HG03558 (cell line): ENCODE measurements at regions not wholly inside any gene's neighbourhood (a gene's known extent, or its start where the extent isn't known, plus 50 kb on each side); places are given as distances from the start of the nearest gene placed in this dataset.

Experiments
- ATAC-seq: cut with Tn5 transposase; IDR thresholded peaks from one replicate; pipeline ENCODE4 v1.9.1; 2021; ENCODE audit warnings: moderate number of reproducible peaks; ENCODE audit not compliant: unreplicated experiment; ENCODE audit errors: extremely low read depth

DNA sequence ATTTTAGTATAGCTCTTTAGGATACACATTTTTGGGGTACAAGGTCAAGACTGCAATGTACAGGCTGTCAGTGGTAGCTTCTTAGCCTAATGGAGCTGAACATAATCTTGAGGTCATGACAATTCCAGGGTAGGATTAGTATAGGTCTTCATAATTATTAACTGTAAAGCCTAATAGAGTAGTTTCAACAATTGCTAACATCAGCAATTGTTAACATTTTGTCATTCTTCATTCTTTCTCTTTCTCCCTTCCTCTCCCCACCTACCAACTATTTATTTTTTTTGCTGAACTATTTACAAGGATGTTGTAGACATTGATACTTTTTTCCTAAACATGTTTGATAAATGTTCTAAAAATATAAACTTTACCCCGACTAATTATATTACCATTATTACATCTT is 461.3 kb upstream of the DCC start:
- no peak for ATAC-seq

- no peak for ATAC-seq
These were observed 460.7 kb upstream of the DCC start for GRCh38 chr18:51879329-51879728.

GRCh38 chr18:51881394-51881793 is 458.6 kb upstream of the DCC start:
- no peak for ATAC-seq

DNA sequence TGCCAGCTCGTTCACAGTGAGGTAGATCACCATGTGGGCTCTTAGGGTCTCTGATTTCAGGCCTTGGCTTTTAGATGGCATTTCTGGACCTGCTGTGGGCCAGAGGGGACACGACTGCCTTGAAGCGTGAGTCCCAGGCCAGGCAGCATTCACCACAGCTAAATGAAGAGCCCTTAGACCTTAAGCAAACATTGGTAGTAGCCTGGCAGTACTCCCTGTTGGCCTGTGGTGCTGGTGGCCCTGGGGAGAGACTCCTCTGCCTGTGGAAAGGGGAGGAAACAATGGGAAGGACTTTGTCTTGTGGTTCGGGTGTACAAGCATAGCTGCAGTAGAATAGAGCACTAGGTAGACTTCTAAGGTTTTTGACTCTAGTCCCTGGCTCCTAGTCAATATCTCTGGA is 456.0 kb upstream of the DCC start:
- ATAC-seq = no peak

DNA sequence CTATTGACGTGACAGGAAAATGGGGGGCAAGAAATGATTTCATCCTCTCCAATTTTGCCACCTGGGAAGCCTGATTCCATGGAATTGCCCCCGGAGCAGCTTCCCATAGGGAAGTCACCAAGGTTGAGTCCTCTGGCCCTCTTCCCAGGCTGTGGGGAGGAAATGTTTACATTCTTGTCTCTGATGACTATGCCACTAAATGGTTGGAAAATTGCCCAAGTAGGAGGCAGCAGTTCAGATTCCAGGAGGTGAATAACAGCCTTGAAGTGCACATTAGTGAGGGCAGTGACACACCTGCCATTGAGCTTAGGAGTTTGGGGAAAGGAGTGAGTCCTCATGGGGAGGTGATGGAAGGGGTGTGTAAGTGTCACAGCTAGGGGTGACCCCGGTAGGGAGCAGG is 449.2 kb upstream of the DCC start:
- ATAC-seq = no peak

DNA sequence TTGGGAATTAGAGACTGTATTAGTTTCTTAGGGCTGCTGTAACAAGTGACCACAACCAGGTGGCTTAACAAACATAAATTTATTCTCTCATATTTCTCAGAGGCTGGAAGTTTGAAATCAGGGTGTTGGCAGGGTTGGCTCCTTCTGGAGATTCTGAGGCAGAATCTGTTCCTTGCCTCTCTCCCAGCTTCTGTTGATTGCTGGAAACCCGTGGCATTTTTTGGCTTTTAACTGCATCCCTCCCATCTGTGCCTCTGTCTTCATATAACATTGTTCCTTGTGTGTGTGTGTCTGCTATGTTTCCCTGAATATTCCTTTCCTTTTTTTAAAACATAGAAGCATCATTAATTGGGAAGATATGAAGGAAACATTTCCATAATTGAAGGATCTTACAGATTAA is 448.1 kb upstream of the DCC start:
- no peak for ATAC-seq

DNA sequence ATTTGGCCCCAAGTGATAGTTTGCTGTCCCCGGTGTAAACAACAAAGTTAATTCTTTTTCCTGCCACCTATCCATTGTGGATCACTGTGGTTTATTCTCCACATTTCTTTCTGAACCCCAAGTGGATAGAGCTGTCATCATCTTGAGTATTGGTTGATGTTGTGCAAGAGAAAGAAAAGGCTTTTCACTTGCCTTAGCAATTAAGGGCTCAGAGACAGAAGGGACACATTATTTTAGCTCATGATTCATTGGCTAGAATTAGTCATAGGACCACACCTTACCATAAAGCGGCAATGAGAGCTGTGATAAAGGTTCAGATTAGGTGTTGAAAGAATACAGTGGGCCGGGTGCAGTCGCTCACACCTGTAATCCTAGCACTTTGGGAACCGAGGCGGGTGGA is 442.1 kb upstream of the DCC start:
- ATAC-seq = no peak

DNA sequence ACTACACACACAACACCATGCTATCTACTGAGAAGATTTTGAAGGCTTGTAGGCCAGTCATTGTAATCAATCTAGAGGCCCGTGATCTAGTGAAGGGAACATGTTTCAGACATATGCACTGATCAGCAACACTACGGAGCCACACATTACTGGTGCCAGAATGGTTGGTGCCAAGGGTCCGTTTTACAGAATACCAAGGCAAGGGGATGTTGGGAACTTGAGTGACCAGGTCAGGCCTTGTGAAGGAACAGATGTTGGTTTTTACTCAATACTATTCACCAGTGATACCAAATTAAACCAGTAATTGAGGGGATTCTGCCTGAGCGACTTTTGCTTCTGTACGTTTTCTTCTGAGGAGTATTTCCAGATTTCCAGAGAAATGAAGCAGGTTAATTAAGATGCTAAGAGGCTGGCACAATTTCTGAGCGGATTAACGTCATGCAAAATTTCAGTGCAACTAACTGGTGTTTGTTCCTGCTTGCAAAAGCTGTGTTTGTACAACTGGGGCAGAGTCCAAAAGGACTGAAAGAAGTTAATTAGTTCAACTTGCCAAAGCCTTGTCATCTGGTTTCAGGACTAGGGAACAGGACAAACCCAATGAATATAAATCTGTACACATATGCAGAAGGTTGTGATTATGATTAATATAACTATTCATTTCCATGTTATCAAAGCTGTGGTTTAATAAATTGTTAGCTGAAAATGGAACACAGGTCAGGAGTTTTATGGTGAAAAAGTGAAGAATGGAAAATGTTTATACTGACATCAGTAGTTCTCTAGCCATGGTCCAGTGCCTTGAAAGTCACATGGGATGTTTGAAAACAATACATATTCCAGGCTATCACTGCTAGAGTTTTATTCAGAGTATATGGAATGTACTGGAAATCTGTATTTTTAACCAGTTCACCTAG is 432.1 kb upstream of the DCC start:
- ATAC-seq = no peak

DNA sequence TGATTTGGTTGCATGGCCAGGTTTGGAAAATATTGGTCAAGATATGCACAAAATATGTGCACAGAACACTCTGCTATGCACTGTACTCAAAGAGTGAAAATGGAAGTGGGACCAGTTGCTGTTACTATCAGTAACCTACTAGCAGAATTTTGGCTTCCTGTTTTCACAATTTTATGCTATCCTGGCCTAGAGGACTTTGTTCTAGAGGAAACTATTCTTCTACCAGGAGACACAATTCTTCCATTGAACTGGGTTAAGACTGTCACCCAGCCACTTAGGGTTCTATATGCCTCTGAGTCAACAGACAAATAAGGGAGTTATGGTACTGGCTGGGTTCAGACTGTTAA is 431.4 kb upstream of the DCC start:
- no peak for ATAC-seq

- ATAC-seq = no peak
These were observed 428.4 kb upstream of the DCC start for GRCh38 chr18:51911584-51911983.

DNA sequence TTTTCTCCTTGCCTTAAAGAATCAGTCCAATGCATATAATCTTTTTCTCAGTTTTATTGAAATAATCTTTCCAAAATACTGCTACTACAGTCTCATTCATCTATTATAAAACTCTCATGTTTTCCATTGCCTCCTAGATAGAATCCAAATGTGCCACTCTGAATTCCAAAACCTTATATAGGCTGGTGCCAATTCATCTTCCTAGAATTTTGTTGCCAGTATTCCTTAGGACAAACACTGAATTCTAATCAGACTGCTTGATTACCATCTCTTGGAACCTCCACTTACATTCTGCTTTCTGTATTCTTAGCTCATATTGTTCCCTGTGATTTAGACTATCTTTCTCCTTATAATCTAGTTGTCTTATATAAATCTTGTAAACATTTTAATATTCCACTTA is 427.6 kb upstream of the DCC start:
- no peak for ATAC-seq

GRCh38 chr18:51915176-51915575 is 424.8 kb upstream of the DCC start:
- no peak for ATAC-seq

DNA sequence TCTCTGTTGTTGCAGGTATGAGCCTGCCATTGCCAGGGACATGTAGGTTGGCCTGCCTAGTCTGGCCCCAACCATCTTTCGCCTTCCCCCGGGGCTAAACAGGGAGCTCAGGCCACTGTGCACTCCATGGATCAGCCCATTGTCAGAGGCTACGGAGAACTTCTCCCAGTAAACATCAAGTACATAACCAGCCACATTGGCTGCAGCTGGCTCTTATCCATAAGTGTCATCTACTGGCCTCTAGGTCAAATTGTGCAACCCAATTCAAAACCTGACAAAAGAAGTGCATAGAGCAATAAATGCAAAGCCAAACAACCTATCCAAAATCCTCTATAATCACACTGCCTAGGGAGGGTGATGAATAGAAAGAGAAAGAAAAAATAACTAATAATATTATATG is 418.1 kb upstream of the DCC start:
- no peak for ATAC-seq

- no peak for ATAC-seq
These were observed 406.1 kb upstream of the DCC start for GRCh38 chr18:51933903-51934302.

DNA sequence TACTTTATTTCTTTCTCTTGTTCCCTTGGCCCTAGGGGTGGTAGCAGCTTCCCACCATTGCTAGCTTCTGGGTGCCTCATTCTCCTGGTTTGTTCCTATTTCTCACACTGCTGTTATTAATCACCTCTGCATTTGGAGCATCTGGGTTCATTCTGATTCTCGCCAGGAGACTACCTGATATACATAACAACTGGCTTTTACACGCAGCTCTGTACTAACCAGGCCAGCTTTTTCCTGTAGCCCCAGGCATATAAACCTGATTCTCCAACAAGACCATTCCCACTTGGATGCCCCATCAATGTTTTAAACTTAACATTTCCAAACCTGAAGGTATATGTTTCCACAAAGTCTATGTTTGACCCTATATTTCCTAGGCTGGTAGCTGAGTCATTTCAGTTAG is 403.9 kb upstream of the DCC start:
- ATAC-seq = no peak

DNA sequence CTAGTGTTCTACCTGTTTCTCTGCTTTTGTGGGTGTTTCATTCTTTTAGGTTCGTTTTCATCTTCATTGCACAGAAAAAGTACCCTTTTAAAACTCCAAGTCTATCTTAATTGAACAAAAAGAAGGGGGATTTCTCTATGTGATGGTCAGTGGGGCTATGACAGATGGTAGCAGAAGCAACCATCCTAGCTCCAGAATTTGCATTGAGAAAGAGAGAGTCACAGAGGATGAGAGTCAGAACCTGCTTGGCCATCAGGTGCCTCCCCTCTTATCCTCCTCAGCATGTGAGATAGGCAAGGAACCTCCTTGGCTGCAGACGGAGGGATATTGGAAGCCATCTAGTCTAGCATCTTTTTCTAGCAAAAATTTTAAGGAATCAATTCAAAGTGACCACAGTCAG is 398.0 kb upstream of the DCC start:
- ATAC-seq = no peak

GRCh38 chr18:51943281-51943680 is 396.7 kb upstream of the DCC start:
- ATAC-seq = no peak

- no peak for ATAC-seq
These were observed 393.1 kb upstream of the DCC start for GRCh38 chr18:51946946-51947345.

GRCh38 chr18:51952844-51953243 is 387.2 kb upstream of the DCC start:
- no peak for ATAC-seq

DNA sequence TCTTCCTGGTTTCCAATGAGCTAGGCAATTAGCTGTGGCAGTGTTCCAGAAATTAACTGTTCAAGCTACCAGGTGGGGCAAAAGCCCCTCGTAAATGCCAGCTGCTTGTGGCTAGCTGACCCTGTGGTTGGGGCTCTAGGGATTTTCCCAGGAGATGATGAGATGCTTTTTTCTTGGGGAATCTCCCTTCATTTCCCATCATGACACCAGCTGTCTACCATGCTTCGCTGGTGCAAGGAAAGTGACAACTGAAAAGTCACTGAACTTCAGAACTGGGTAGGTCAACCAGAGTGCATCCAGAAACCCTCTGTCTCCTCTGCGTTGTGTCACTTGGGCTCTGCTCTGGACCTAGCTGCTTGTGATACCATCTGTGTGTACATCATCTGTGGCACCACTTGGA is 386.5 kb upstream of the DCC start:
- ATAC-seq = peak; percentile 67

GRCh38 chr18:51955136-51955535 is 384.9 kb upstream of the DCC start:
- no peak for ATAC-seq

- no peak for ATAC-seq
These were observed 383.0 kb upstream of the DCC start for GRCh38 chr18:51957001-51957400.
